ENCODE measurements at regions not wholly inside any gene's neighbourhood (a gene's known extent, or its start where the extent isn't known, plus 50 kb on each side); places are given as distances from the start of the nearest gene placed in this dataset.

GRCh38 chr13:105403086-105403485, 1132.4 kb downstream of the EFNB2 start:
- DNase-seq: no peak

DNA sequence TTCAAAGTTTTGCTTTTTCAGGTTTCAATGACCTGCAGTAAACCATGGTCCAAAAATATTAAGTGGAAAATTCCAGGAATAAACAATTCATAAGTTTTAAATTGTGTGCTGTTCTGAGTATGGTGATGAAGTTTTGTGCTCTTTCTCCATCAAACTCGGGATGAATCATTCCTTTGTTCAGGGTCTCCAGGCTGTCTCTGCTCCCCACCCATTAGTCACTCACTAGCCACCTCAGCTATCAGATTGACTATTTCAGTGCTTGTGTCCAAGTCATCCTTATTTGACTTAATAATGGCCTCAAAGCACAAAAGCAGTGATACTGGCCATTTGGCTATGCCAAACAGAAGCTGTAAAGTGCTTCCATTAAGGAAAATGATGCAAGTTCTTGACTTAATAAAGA, 1140.4 kb downstream of the EFNB2 start:
- no peak for DNase-seq

DNA sequence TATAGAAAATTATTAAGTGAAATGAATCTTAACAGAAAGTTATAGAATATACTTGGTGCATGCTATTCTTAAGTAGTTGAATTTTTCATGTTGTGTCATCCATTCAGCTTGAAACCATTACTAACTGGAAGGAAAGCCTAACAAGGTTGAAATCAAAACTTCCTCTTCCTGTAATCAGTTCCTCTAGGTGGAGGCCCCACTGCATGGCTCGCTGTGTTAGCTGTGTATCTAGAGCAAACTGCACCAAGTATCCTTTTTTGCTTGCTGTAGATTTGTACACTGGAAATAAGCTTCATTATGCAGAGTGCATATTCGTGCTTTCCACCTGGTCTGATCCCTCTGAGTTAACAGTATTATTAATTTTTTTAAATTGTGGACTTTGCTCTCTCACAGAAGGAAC, 1146.1 kb downstream of the EFNB2 start:
- DNase-seq: no peak

GRCh38 chr13:105377452-105377851, 1158.0 kb downstream of the EFNB2 start:
- DNase-seq: no peak

GRCh38 chr13:105370011-105370650, 1165.3 kb downstream of the EFNB2 start:
- DNase-seq: no peak

- DNase-seq: no peak
These were observed 1166.7 kb downstream of the EFNB2 start for GRCh38 chr13:105368781-105369180.

GRCh38 chr13:105365831-105366230, 1169.6 kb downstream of the EFNB2 start:
- DNase-seq: no peak

DNA sequence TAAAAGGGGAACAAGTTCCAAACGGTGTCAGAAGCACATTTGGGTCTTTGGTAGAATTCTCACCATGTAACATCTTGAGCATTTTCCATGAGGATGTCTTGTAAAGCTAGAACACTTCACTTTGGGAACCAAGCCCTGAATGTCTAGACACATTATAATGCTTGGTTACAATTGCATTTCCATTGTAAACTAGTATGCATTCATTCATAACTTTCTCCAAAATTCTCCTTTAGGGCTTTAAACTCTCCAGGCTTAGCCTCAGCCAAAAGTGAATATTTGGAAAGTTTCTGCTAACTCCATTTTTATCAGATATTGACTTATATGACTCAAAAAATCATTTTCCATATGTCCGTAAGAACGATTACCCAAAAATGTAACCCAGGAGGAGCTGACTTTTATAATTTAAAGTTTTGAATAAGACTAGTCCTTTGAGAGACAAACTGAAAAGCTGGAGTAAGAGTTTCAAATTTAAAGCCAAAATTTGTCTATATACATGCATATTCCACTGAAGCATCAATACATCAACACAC, 1170.4 kb downstream of the EFNB2 start:
- no peak for DNase-seq

- DNase-seq: no peak
These were observed 1171.3 kb downstream of the EFNB2 start for GRCh38 chr13:105364191-105364590.

- no peak for DNase-seq
These were observed 1171.9 kb downstream of the EFNB2 start for GRCh38 chr13:105363261-105364190.

- DNase-seq: no peak
These were observed 1181.8 kb downstream of the EFNB2 start for GRCh38 chr13:105353654-105354053.

GRCh38 chr13:105349082-105349723, 1186.3 kb downstream of the EFNB2 start:
- DNase-seq: no peak

DNA sequence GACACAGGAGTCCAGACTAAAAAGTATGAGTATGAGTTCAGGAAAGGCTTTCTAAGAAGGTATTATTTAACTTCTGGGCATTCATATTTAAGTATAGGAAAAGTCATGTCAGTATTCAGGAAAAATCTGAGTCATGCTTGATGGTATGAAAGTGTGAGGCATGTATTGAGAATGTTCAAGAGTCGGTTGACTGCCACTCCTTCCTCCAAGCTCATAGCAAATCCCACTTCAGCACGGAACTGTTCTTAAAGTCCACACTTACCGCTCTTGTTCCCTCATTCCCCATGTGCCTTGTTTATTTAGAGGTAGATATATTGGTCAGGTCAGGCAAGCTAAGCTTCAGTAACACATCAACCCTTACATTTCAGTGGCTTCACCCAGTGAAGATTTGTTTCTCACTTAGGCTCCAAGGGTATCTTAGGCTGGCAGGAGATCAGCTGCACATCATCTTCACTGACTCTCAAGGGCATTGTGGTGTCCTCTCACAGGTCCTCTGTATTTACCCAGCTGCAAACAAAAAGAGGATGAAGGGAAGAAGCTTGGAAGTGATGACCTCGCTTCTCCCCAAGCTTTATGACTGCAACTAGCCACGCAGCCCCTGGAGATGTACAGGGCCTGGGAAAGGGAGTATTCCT, 1189.2 kb downstream of the EFNB2 start:
- DNase-seq: no peak

DNA sequence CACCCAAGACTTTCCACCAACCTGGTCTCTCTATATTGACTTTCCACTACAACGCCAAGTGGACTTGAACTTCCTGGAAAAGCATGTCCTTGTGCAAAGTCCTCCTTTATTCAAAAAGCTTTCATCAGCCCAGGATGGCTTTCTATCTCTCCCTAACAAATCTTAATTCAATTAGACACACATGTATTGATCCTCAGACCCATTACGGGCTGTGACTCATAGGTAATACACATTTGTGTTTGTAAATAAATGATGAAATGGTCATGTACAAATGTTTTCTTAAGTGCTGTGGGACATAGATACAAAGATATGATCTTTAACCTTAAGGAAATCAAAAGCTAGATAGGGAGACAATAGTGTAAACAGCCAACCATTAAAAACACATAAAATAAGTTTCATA, 1189.7 kb downstream of the EFNB2 start:
- DNase-seq: no peak

DNA sequence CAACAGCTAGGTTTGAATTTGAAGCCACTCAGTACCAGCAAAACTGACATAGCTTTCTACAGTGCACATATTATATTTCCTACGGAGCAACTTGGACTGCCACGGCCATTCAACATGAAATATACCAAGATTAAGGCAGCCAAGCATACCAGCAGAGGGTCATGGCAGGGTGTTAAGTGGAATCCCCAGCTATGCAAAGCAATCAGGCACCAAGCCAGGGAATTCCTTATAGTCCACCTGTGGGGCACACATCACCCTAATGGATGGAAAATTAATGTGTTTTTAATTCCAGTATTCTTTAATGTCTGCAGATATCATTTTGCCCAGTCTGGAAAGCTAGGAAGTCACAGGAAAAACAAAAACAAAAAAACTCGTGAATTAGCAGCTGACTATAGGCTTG, 1190.3 kb downstream of the EFNB2 start:
- DNase-seq: no peak

GRCh38 chr13:105343134-105343806, 1192.2 kb downstream of the EFNB2 start:
- no peak for DNase-seq

- DNase-seq: no peak
These were observed 1193.1 kb downstream of the EFNB2 start for GRCh38 chr13:105342281-105342820.

DNA sequence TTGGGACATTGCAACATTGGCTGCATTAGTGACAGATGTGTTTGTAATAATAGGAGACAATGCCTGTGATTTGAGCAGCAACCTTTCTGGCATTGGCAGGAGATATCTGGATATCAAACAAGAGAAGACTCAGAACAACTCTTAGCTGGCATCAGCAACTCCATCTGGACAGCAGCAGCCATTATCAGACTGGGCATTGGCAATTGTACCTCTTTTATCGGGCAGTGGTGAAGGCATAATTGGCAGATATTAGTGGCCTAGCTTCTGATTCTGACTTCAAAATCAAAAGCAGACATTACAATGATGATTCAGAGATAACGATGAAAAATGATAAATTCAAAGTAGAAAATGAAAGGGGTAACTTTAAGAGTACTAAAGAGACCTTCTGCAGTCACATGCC, 1193.7 kb downstream of the EFNB2 start:
- DNase-seq: no peak

GRCh38 chr13:105341256-105341655, 1194.2 kb downstream of the EFNB2 start:
- DNase-seq: no peak

GRCh38 chr13:105340061-105340606, 1195.3 kb downstream of the EFNB2 start:
- DNase-seq: no peak

GRCh38 chr13:105338773-105339172, 1196.7 kb downstream of the EFNB2 start:
- DNase-seq: no peak

GRCh38 chr13:105338006-105338405, 1197.5 kb downstream of the EFNB2 start:
- DNase-seq: no peak
